ENCODE measurements at regions not wholly inside any gene's neighbourhood (a gene's known extent, or its start where the extent isn't known, plus 50 kb on each side); places are given as distances from the start of the nearest gene placed in this dataset.

GRCh38 chr7:96832092-96832662, 122.5 kb upstream of the SEM1 start (continued):
- TF ChIP-seq HCFC1 (IDR thresholded peaks at IDR 0.05; ENCODE audit: low read length): no peak
- TF ChIP-seq JUNB (IDR thresholded peaks at IDR 0.05): no peak
- TF ChIP-seq MTA2 (IDR thresholded peaks at IDR 0.05; ENCODE audit: low read depth): no peak

- H4K20me1 ChIP-seq (ENCODE audit: control insufficient read depth, insufficient read depth): no peaks in the 10 kb centered on the region
- H3K4me3 ChIP-seq: no peak overlapping the region
- in situ Hi-C loops (cut with MboI) (no loop called here), intact Hi-C loops (cut with micrococcal nuclease; ENCODE audit: unreplicated experiment) (no loop called here)
- no peaks in the 10 kb centered on the region for H3K9me3 ChIP-seq (replicated peaks; ENCODE audit: control insufficient read depth, insufficient read depth, low read length)
- no peaks in the 10 kb centered on the region for H3K79me2 ChIP-seq (ENCODE audit: control insufficient read depth, insufficient read depth, low read length)
- ATAC-seq: no peak
- ChIA-PET SMC1A (ENCODE audit: uncharacterized antibody, unreplicated experiment) (no interaction called here), CTCF (no interaction called here), RAD21 (ENCODE audit: unreplicated experiment) (no interaction called here), POLR2A (no interaction called here)
- no peak overlapping the region for H2AFZ ChIP-seq (ENCODE audit: control insufficient read depth, low read depth, low read length)
- BruUV-seq (replicated peaks): no TSS peak
- no peak for FAIRE-seq
- no peak for DNase-seq (ENCODE audit: low read depth, low spot score)
- H3K4me1 ChIP-seq (ENCODE audit: control insufficient read depth, insufficient read depth, low read length): peaks cover 6% of the 10 kb centered on the region; the same call in 1 of the 2 replicates
- H3K4me2 ChIP-seq (ENCODE audit: control insufficient read depth, insufficient read depth): no peak overlapping the region
- 12% methylated on average over 8 of the region's 8 CpGs for WGBS (ENCODE audit: insufficient coverage, insufficient replicate concordance, low lambda C conversion rate, missing lambda C conversion rate)
- H3K27ac ChIP-seq (ENCODE audit: control insufficient read depth, insufficient read depth): no peak overlapping the region
- TF ChIP-seq SMAD5 (IDR thresholded peaks at IDR 0.05; ENCODE audit: low read depth) (no peak), LARP7 (IDR thresholded peaks at IDR 0.05) (no peak), CHD4 (IDR thresholded peaks at IDR 0.05) (no peak), ZBTB11 (CRISPR knock-in tag; IDR thresholded peaks at IDR 0.05) (no peak), BMI1 (IDR thresholded peaks at IDR 0.05; ENCODE audit: borderline replicate concordance) (no peak)
- no peaks in the 10 kb centered on the region for H3K27me3 ChIP-seq (replicated peaks in 1 of 2; ENCODE audit: control insufficient read depth in 2 of 2, insufficient read depth in 2 of 2, low read length in 1 of 2)
- H3K9ac ChIP-seq (ENCODE audit: control insufficient read depth, insufficient read depth, low read length): no peak overlapping the region
- no peaks in the 10 kb centered on the region for H3K36me3 ChIP-seq (ENCODE audit: control insufficient read depth in 2 of 2, insufficient read depth in 2 of 2, low read length in 1 of 2)
Measured at GRCh38 chr7:96833676-96834453, 124.2 kb upstream of the SEM1 start.

Measured in GM12878 (cell line).